NT2/D1 (cell line): ENCODE measurements at regions not wholly inside any gene's neighbourhood (a gene's known extent, or its start where the extent isn't known, plus 50 kb on each side); places are given as distances from the start of the nearest gene placed in this dataset.

Experiments
- SUZ12 ChIP-seq: IDR thresholded peaks from 2 replicates; pipeline ENCODE4 v1.6.1; 2011; ENCODE audit not compliant: insufficient read length, insufficient read depth; ENCODE audit errors: extremely low read depth
- YY1 ChIP-seq: IDR thresholded peaks from 2 replicates; pipeline ENCODE4 v1.6.1; 2011; ENCODE audit not compliant: insufficient read length, insufficient read depth
- ZNF274 ChIP-seq: IDR thresholded peaks from 2 replicates; pipeline ENCODE4 v1.6.1; 2011; ENCODE audit warnings: mild to moderate bottlenecking, low read depth, low read length

DNA sequence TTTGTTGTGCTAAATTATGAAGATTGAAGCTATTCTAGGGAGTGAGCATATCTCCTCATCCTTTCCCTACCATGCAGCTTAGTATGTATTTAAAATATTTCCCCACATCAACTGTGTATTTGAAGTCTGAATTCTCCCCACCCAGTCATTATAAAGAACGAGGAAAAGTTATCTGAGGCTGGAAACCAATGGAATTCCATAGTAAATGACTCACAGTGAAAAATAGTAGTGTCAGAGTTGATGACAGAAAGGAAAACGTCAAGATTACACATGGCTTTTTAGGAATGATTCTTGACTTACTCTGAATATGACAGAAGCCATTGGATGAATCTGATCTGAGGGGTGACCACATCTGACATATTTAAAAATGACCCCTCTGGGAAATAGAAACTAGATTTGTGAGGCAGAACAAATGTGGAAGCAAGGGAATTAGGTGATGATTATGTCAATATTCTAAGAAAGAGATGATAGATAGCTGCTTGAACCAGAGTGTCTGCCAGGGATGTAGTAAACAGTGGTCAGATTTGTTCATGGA is 1768.9 kb upstream of the CDH9 start:
- no peak for TF ChIP-seq SUZ12
- no peak for TF ChIP-seq ZNF274
- no peak for TF ChIP-seq YY1
